ENCODE measurements at regions not wholly inside any gene's neighbourhood (a gene's known extent, or its start where the extent isn't known, plus 50 kb on each side); places are given as distances from the start of the nearest gene placed in this dataset.

GRCh38 chr10:42113158-42113450 is 525.3 kb downstream of the ZNF33B start:
- no peaks in the 10 kb centered on the region for H3K36me3 ChIP-seq (ENCODE audit: control insufficient read depth in 2 of 2, extremely low read depth in 1 of 2, insufficient read depth in 2 of 2, low read length in 2 of 2)
- no peaks in the 10 kb centered on the region for H4K20me1 ChIP-seq (ENCODE audit: control insufficient read depth, extremely low read depth, insufficient read depth, low read length)
- dilution Hi-C loops (cut with MboI; ENCODE audit: extremely low pct_ligation_motif_present, low sequenced_read_pairs) = no loop called here
- FAIRE-seq (no peak), DNase-seq (ENCODE audit: low read depth, low spot score) (no peak)
- H3K9me1 ChIP-seq (ENCODE audit: control insufficient read depth, extremely low read depth, insufficient read depth, low read length) = no peaks in the 10 kb centered on the region
- H3K9ac ChIP-seq (ENCODE audit: control insufficient read depth, extremely low read depth, insufficient read depth, low read length) = no peak overlapping the region
- no peak overlapping the region for H3K27ac ChIP-seq (ENCODE audit: control insufficient read depth, insufficient read depth, low read length)
- no peaks in the 10 kb centered on the region for H3K9me3 ChIP-seq (ENCODE audit: control insufficient read depth, low read depth, low read length)
- H3K27me3 ChIP-seq (ENCODE audit: control insufficient read depth, extremely low read depth, insufficient read depth, low read length) = no peaks in the 10 kb centered on the region
- no peak overlapping the region for H3K4me3 ChIP-seq (ENCODE audit: control insufficient read depth in 2 of 3, extremely low read depth in 1 of 3, insufficient read depth in 2 of 3, low read depth in 1 of 3, low read length in 3 of 3)
- no peaks in the 10 kb centered on the region for H3K79me2 ChIP-seq (ENCODE audit: control insufficient read depth, insufficient read depth, low read length)
- H3K4me1 ChIP-seq (ENCODE audit: control insufficient read depth, extremely low read depth, insufficient read depth, low read length) = no peaks in the 10 kb centered on the region
- H3K4me2 ChIP-seq (ENCODE audit: control insufficient read depth, extremely low read depth, insufficient read depth, low read depth, low read length) = no peak overlapping the region
- H2AFZ ChIP-seq (ENCODE audit: control insufficient read depth, low read length) = no peak overlapping the region
- TF ChIP-seq, protein P1, sequence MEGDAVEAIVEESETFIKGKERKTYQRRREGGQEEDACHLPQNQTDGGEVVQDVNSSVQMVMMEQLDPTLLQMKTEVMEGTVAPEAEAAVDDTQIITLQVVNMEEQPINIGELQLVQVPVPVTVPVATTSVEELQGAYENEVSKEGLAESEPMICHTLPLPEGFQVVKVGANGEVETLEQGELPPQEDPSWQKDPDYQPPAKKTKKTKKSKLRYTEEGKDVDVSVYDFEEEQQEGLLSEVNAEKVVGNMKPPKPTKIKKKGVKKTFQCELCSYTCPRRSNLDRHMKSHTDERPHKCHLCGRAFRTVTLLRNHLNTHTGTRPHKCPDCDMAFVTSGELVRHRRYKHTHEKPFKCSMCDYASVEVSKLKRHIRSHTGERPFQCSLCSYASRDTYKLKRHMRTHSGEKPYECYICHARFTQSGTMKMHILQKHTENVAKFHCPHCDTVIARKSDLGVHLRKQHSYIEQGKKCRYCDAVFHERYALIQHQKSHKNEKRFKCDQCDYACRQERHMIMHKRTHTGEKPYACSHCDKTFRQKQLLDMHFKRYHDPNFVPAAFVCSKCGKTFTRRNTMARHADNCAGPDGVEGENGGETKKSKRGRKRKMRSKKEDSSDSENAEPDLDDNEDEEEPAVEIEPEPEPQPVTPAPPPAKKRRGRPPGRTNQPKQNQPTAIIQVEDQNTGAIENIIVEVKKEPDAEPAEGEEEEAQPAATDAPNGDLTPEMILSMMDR (optimal IDR thresholded peaks at IDR 0.05 in 1 of 3, IDR thresholded peaks at IDR 0.05 in 1 of 3, conservative IDR thresholded peaks at IDR 0.05 in 1 of 3; ENCODE audit: extremely low read depth in 1 of 3, insufficient read depth in 2 of 3, low read length in 3 of 3) = no peak
- TF ChIP-seq EZH2 (IDR thresholded peaks at IDR 0.05; ENCODE audit: low read length) = no peak

DNA sequence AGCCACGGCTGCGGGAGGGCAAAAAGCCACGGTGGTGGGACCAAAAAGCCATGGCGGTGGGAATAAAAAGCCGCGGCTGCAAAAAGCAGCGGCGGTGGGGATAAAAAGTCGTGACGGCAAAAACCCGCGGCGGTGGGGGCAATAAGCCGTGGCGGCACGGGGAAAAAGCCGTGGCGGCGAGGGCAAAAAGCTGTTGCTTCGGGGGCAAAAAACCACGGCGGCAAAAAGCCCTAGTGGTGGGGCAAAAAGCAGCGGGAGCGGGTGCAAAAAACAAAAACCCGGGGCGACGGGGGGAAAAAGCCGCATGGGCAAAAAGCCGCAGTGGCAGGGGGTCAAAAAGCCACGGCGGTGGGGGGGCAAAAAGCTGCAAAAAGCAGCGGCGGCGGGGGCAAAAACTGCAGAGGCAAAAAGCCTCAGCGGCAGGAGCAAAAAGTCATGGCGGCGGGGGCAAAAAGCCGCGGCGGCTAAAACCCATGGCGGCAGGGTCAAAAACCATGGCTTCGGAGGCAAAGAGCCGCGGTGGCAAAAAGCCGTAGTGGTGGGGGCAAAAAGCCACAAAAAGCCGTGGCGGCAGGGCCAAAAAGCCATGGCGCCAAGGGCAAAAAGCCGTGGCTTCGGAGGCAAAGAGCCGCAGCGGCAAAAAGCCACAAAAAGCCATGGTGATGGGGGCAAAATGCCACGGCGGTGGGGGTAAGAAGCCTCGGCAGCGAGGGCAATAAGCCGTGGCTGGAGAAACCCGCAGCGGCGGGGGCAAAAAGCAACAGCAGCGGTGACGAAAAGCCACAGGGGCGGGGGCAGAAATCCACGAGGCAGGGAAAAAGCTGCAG is 525.8 kb downstream of the ZNF33B start:
- no peaks in the 10 kb centered on the region for H3K9me1 ChIP-seq (ENCODE audit: control insufficient read depth, extremely low read depth, insufficient read depth, low read length)
- TF ChIP-seq, protein P1 (optimal IDR thresholded peaks at IDR 0.05 in 1 of 3, IDR thresholded peaks at IDR 0.05 in 1 of 3, conservative IDR thresholded peaks at IDR 0.05 in 1 of 3; ENCODE audit: extremely low read depth in 1 of 3, insufficient read depth in 2 of 3, low read length in 3 of 3) = no peak
- FAIRE-seq (no peak), DNase-seq (ENCODE audit: low read depth, low spot score) (no peak)
- H2AFZ ChIP-seq (ENCODE audit: control insufficient read depth, low read length) = no peak overlapping the region
- dilution Hi-C loops (cut with MboI; ENCODE audit: extremely low pct_ligation_motif_present, low sequenced_read_pairs) = no loop called here
- no peak overlapping the region for H3K9ac ChIP-seq (ENCODE audit: control insufficient read depth, extremely low read depth, insufficient read depth, low read length)
- H3K9me3 ChIP-seq (ENCODE audit: control insufficient read depth, low read depth, low read length) = no peaks in the 10 kb centered on the region
- H3K4me1 ChIP-seq (ENCODE audit: control insufficient read depth, extremely low read depth, insufficient read depth, low read length) = no peaks in the 10 kb centered on the region
- H3K79me2 ChIP-seq (ENCODE audit: control insufficient read depth, insufficient read depth, low read length) = no peaks in the 10 kb centered on the region
- no peaks in the 10 kb centered on the region for H4K20me1 ChIP-seq (ENCODE audit: control insufficient read depth, extremely low read depth, insufficient read depth, low read length)
- H3K27ac ChIP-seq (ENCODE audit: control insufficient read depth, insufficient read depth, low read length) = no peak overlapping the region
- H3K4me2 ChIP-seq (ENCODE audit: control insufficient read depth, extremely low read depth, insufficient read depth, low read depth, low read length) = no peak overlapping the region
- H3K27me3 ChIP-seq (ENCODE audit: control insufficient read depth, extremely low read depth, insufficient read depth, low read length) = no peaks in the 10 kb centered on the region
- no peak overlapping the region for H3K4me3 ChIP-seq (ENCODE audit: control insufficient read depth in 2 of 3, extremely low read depth in 1 of 3, insufficient read depth in 2 of 3, low read depth in 1 of 3, low read length in 3 of 3)
- no peaks in the 10 kb centered on the region for H3K36me3 ChIP-seq (ENCODE audit: control insufficient read depth in 2 of 2, extremely low read depth in 1 of 2, insufficient read depth in 2 of 2, low read length in 2 of 2)
